CD4-positive, alpha-beta memory T cell (primary cell): ENCODE measurements at regions not wholly inside any gene's neighbourhood (a gene's known extent, or its start where the extent isn't known, plus 50 kb on each side); places are given as distances from the start of the nearest gene placed in this dataset.

Source experiments
- CTCF ChIA-PET: fragments of 350-600 bp; sonication (Branson Sonifier 250); formaldehyde crosslinking; loops from one replicate; lab custom pipeline; 2021; ENCODE audit warnings: inconsistent platforms; ENCODE audit not compliant: partially characterized antibody; lab: Charles Lee
- POLR2A ChIA-PET: fragments of 350-600 bp; sonication (Branson Sonifier 250); formaldehyde crosslinking; loops from one replicate; lab custom pipeline; 2021; ENCODE audit not compliant: partially characterized antibody; lab: Charles Lee
- DNase-seq, 5 donors: peaks; one replicate each; pipeline versions ENCODE4 v3.0.0 to v3.0.0-alpha.2; 2020 to 2022; ENCODE audit warnings: mixed read lengths in 1 of 5
- H3K27ac ChIP-seq: one replicate; pipeline ENCODE4 v1.7.0; 2013; ENCODE audit warnings: low read depth, low read length
- H3K27me3 ChIP-seq: 2 replicates; pipeline ENCODE4 v1.7.0; 2013; ENCODE audit warnings: mild to moderate bottlenecking, low read length, moderate library complexity; ENCODE audit not compliant: insufficient read depth
- H3K36me3 ChIP-seq: 2 replicates; pipeline ENCODE4 v1.7.0; 2013; ENCODE audit warnings: mild to moderate bottlenecking, low read length, moderate library complexity; ENCODE audit not compliant: insufficient read depth
- H3K4me1 ChIP-seq: 2 replicates; pipeline ENCODE4 v1.7.0; 2013; ENCODE audit warnings: mild to moderate bottlenecking, low read length, moderate library complexity; ENCODE audit not compliant: insufficient read depth
- H3K4me3 ChIP-seq, 2 donors: one replicate each; pipeline ENCODE4 v1.7.0; 2013; ENCODE audit warnings: low read length in 2 of 2, mild to moderate bottlenecking in 1 of 2
- H3K9me3 ChIP-seq, 2 donors: one replicate each; pipeline ENCODE4 v1.7.0; 2013; ENCODE audit warnings: low read length in 2 of 2, control low read depth in 1 of 2; ENCODE audit not compliant: control insufficient read depth in 1 of 2
- H3K27ac Mint-ChIP-seq, 7 donors: one replicate each; pipeline ENCODE4 v1.8.0; 2020 to 2021; ENCODE audit warnings: mixed read lengths in 7 of 7, mild to moderate bottlenecking in 6 of 7, inconsistent platforms in 3 of 7, moderate library complexity in 3 of 7
- H3K27me3 Mint-ChIP-seq, 2 donors: one replicate each; pipeline ENCODE4 v1.8.0; 2020 to 2021; ENCODE audit warnings: mixed read lengths in 2 of 2
- H3K36me3 Mint-ChIP-seq, 2 donors: one replicate each; pipeline ENCODE4 v1.8.0; 2020 to 2021; ENCODE audit warnings: mixed read lengths in 2 of 2, inconsistent platforms in 1 of 2, mild to moderate bottlenecking in 1 of 2
- H3K4me1 Mint-ChIP-seq, 4 donors: one replicate each; pipeline ENCODE4 v1.8.0; 2020 to 2021; ENCODE audit warnings: mixed read lengths in 4 of 4, mild to moderate bottlenecking in 1 of 4
- H3K4me3 Mint-ChIP-seq, 8 donors: one replicate each; pipeline ENCODE4 v1.8.0; 2020 to 2021; ENCODE audit warnings: mixed read lengths in 8 of 8, mild to moderate bottlenecking in 7 of 8, moderate library complexity in 6 of 8, inconsistent platforms in 3 of 8
- H3K9me3 Mint-ChIP-seq, 8 donors: one replicate each; pipeline ENCODE4 v1.8.0; 2020 to 2021; ENCODE audit warnings: mixed read lengths in 8 of 8, mild to moderate bottlenecking in 5 of 8, inconsistent platforms in 3 of 8, moderate library complexity in 1 of 8
- intact Hi-C: fragments of 100-400 bp; cut with micrococcal nuclease; formaldehyde crosslinking; loops from one replicate; pipeline ENCODE4 v1.15.1; 2023

DNA sequence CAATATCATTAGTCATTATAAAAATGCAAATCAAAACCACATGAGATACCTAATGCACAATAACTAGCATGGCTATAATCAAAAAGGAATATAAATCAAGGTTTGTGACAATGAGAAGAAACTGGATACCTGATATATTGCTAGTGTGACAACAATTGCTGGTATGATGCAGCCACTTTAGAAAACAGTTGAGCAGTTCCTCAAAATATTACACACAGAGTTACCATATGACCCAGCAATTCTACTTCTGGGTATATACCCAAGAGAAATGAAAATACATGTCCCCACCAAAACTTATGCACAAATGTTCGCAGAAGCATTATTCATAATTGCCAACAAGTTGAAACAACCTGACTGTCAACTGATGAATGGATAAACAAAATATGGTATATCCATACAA is 339.7 kb upstream of the POU5F2 start:
- H3K9me3 ChIP-seq: no peaks in the 10 kb centered on the region
- intact Hi-C loops: no loop called here
- CTCF ChIA-PET: no interaction called here

DNA sequence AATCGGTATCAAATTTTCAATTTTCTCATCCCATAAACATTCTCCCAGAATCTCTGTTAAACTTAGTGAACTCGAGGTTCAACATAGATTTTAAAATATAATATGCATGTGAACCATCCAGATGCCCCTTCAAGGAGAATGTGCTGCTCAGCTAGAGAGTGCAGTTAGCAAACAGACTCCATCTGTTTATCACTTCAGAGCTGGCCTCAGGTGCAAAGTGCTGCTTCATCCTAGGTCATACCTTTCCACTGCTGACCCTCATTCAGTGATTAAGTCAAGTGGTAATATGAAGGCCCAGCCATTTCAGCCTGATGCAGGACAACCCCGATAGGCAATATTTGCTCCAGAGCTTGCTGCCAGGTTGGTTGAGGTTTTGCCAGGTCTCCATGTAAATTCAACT is 339.0 kb upstream of the POU5F2 start:
- Mint-ChIP-seq H3K9me3 (peaks cover 0 to 2% (median 0%) of the 10 kb centered on the region in 8 donors), H3K4me3 (peak overlapping the region in 1 of 8 donors; percentile 38), H3K27me3 (no peaks in the 10 kb centered on the region), H3K36me3 (peaks cover 3 to 14% of the 10 kb centered on the region in 2 donors), H3K27ac (no peak overlapping the region), H3K4me1 (peaks cover 24 to 60% (median 33%) of the 10 kb centered on the region in 4 donors)
- Histone ChIP-seq H3K36me3 (no peaks in the 10 kb centered on the region), H3K9me3 (no peaks in the 10 kb centered on the region), H3K4me1 (no peaks in the 10 kb centered on the region), H3K4me3 (no peak overlapping the region), H3K27me3 (no peaks in the 10 kb centered on the region), H3K27ac (no peak overlapping the region)
- ChIA-PET POLR2A (no interaction called here), CTCF (no interaction called here)
- intact Hi-C loops: no loop called here
- DNase-seq: no peak

More for the DNA sequence above, 339.7 kb upstream of the POU5F2 start:
- H3K4me1 ChIP-seq: no peaks in the 10 kb centered on the region
- H3K36me3 ChIP-seq: no peaks in the 10 kb centered on the region
- Mint-ChIP-seq H3K27me3 (no peaks in the 10 kb centered on the region), H3K4me3 (no peak overlapping the region), H3K9me3 (peaks cover 0 to 5% (median 0%) of the 10 kb centered on the region in 8 donors), H3K36me3 (peaks cover 5 to 20% of the 10 kb centered on the region in 2 donors), H3K4me1 (peaks cover 22 to 61% (median 36%) of the 10 kb centered on the region in 4 donors), H3K27ac (no peak overlapping the region)
- H3K4me3 ChIP-seq: no peak overlapping the region
- no peaks in the 10 kb centered on the region for H3K27me3 ChIP-seq
- H3K27ac ChIP-seq: no peak overlapping the region
- DNase-seq: no peak
- POLR2A ChIA-PET: no interaction called here

DNA sequence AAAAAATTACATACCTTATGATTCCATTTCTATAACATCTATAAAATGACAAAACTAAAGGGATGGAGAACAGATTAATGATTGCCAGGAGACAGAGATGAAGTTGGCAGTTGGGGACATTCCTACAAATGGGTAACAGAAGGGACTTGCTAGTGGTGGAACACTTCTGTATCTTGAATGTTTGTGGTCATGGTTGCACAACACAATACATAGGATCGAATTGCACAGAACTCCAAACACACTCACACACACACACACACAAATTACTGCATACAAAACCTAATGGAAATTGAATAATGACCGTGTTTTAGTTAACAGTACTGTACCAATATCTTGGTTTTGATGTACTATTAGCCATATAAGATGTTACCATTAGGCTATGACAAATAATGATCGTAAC is 330.7 kb upstream of the POU5F2 start:
- Mint-ChIP-seq H3K4me3 (no peak overlapping the region), H3K4me1 (peaks cover 28 to 48% (median 32%) of the 10 kb centered on the region in 4 donors), H3K27ac (peak overlapping the region in 1 of 7 donors; percentile 62), H3K9me3 (peaks cover 2 to 15% (median 8%) of the 10 kb centered on the region in 8 donors), H3K27me3 (no peaks in the 10 kb centered on the region), H3K36me3 (peaks cover 30 to 53% of the 10 kb centered on the region in 2 donors)
- intact Hi-C loops: no loop called here
- no peaks in the 10 kb centered on the region for H3K36me3 ChIP-seq
- no peak for DNase-seq
- H3K27me3 ChIP-seq: no peaks in the 10 kb centered on the region
- no peak overlapping the region for H3K4me3 ChIP-seq
- no peaks in the 10 kb centered on the region for H3K9me3 ChIP-seq
- no peak overlapping the region for H3K27ac ChIP-seq
- ChIA-PET CTCF (no interaction called here), POLR2A (no interaction called here)
- H3K4me1 ChIP-seq: no peaks in the 10 kb centered on the region

- H3K27ac ChIP-seq: no peak overlapping the region
- intact Hi-C loops: no loop called here
- Mint-ChIP-seq H3K9me3 (peaks cover 4 to 58% (median 46%) of the 10 kb centered on the region in 8 donors), H3K27me3 (no peaks in the 10 kb centered on the region), H3K4me1 (peaks cover 17 to 42% (median 31%) of the 10 kb centered on the region in 4 donors), H3K27ac (no peak overlapping the region), H3K4me3 (peak overlapping the region in 1 of 8 donors; percentile 31), H3K36me3 (peaks cover 55 to 71% of the 10 kb centered on the region in 2 donors)
- peaks cover 3% of the 10 kb centered on the region for H3K36me3 ChIP-seq
- H3K4me3 ChIP-seq: no peak overlapping the region
- no peak for DNase-seq
- peaks cover 4% of the 10 kb centered on the region for H3K4me1 ChIP-seq
- no peaks in the 10 kb centered on the region for H3K27me3 ChIP-seq
- peaks cover 0 to 14% of the 10 kb centered on the region in 2 donors for H3K9me3 ChIP-seq
- POLR2A ChIA-PET: interaction anchor here (0.6 kb wide), 1 partner anchor 29 kb away, joined by 3 read pairs; no protein-coding TSS in a partner anchor
- CTCF ChIA-PET: no interaction called here
Observed at GRCh38 chr5:94066437-94067207, 325.2 kb upstream of the POU5F2 start.

GRCh38 chr5:94064025-94064424 is 322.6 kb upstream of the POU5F2 start:
- Histone ChIP-seq H3K36me3 (peaks cover 3% of the 10 kb centered on the region), H3K27me3 (no peaks in the 10 kb centered on the region), H3K4me1 (peaks cover 4% of the 10 kb centered on the region), H3K27ac (no peak overlapping the region), H3K9me3 (peaks cover 0 to 14% of the 10 kb centered on the region in 2 donors), H3K4me3 (no peak overlapping the region)
- Mint-ChIP-seq H3K27me3 (no peaks in the 10 kb centered on the region), H3K9me3 (peaks cover 4 to 56% (median 47%) of the 10 kb centered on the region in 8 donors), H3K36me3 (peaks cover 57 to 68% of the 10 kb centered on the region in 2 donors), H3K27ac (no peak overlapping the region), H3K4me1 (peaks cover 15 to 38% (median 25%) of the 10 kb centered on the region in 4 donors), H3K4me3 (no peak overlapping the region)
- DNase-seq: no peak
- CTCF ChIA-PET: no interaction called here
- intact Hi-C loops: no loop called here
- POLR2A ChIA-PET: no interaction called here

DNA sequence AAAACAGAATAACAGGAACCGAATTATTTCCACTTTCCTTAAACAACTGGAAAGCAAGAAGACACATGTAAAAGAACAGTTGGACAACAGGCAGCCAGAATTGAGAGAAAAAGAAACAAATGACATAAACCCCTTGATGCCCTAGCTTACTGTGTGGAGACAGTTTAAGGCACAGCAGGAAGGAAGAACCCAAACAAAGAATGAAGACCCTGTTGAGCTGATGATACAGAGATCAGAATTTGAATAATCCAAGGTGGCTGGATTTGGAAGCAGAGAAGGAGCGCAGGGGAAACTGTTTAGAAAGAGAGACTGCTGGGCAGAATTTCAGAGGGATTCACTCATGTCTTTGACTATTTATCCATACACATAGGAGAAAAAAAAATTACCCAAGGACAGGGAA is 316.3 kb upstream of the POU5F2 start:
- H3K9me3 ChIP-seq: no peaks in the 10 kb centered on the region
- no peaks in the 10 kb centered on the region for H3K36me3 ChIP-seq
- no peak overlapping the region for H3K27ac ChIP-seq
- H3K9me3 Mint-ChIP-seq: peaks cover 0 to 4% (median under 1%) of the 10 kb centered on the region in 8 donors
- H3K4me3 ChIP-seq: no peak overlapping the region
- DNase-seq: no peak
- peaks cover 47 to 61% of the 10 kb centered on the region in 2 donors for H3K36me3 Mint-ChIP-seq
- peaks cover 4% of the 10 kb centered on the region for H3K4me1 ChIP-seq
- no peaks in the 10 kb centered on the region for H3K27me3 Mint-ChIP-seq
- peak overlapping the region in 1 of 7 donors; percentile 60 for H3K27ac Mint-ChIP-seq
- H3K4me3 Mint-ChIP-seq: no peak overlapping the region
- ChIA-PET POLR2A (no interaction called here), CTCF (interaction anchor here (1.5 kb wide), 1 partner anchor 9 kb away, joined by 3 read pairs; no protein-coding TSS in a partner anchor)
- intact Hi-C loops: no loop called here
- H3K4me1 Mint-ChIP-seq: peaks cover 21 to 42% (median 29%) of the 10 kb centered on the region in 4 donors
- no peaks in the 10 kb centered on the region for H3K27me3 ChIP-seq

DNA sequence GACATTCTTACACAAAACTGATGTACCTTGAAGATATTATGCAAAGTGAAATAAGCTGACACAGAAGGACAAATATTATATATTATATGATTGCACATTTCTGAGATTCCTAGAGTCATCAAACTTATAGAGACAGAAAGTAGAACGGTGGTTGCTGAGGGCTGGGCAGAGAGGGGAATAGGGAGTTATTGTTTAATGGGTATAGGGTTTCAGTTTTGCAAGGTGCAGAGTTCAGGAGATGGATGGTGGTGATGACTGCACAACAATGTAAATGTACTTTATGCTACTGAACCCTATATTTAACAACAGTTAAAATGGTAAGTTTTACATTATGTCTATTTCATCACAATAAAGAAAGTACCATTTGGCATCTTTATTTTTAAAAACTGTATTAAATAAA is 315.8 kb upstream of the POU5F2 start:
- H3K4me3 Mint-ChIP-seq: no peak overlapping the region
- H3K27ac Mint-ChIP-seq: no peak overlapping the region
- intact Hi-C loops: no loop called here
- H3K9me3 Mint-ChIP-seq: peaks cover 0 to 3% (median under 1%) of the 10 kb centered on the region in 8 donors
- H3K36me3 ChIP-seq: no peaks in the 10 kb centered on the region
- ChIA-PET CTCF (interaction anchor here (1.5 kb wide), 1 partner anchor 9 kb away, joined by 3 read pairs; no protein-coding TSS in a partner anchor), POLR2A (no interaction called here)
- H3K4me1 ChIP-seq: peaks cover 1% of the 10 kb centered on the region
- no peaks in the 10 kb centered on the region for H3K9me3 ChIP-seq
- H3K4me3 ChIP-seq: no peak overlapping the region
- no peaks in the 10 kb centered on the region for H3K27me3 ChIP-seq
- peaks cover 21 to 38% (median 25%) of the 10 kb centered on the region in 4 donors for H3K4me1 Mint-ChIP-seq
- peaks cover 47 to 64% of the 10 kb centered on the region in 2 donors for H3K36me3 Mint-ChIP-seq
- H3K27ac ChIP-seq: no peak overlapping the region
- H3K27me3 Mint-ChIP-seq: no peaks in the 10 kb centered on the region
- no peak for DNase-seq
